ENCODE measurements at regions not wholly inside any gene's neighbourhood (a gene's known extent, or its start where the extent isn't known, plus 50 kb on each side); places are given as distances from the start of the nearest gene placed in this dataset.
"Not testable (repeated sequence)": the region's sequence is repeated elsewhere in the genome, so short reads cannot be mapped to it uniquely, and the experiment has no call there.

GRCh38 chr9:99498979-99499378 lies 276.9 kb downstream of the SEC61B start:
- CTCF ChIA-PET (ENCODE audit: partially characterized antibody); H2AFZ ChIP-seq (ENCODE audit: low read length); H3K23ac ChIP-seq (ENCODE audit: insufficient read length); H3K79me1 ChIP-seq (ENCODE audit: low read depth, low read length); H2BK15ac ChIP-seq (ENCODE audit: low read length); H4K5ac ChIP-seq (ENCODE audit: insufficient read length, low read depth, low read length); H3K14ac ChIP-seq (ENCODE audit: insufficient read length); H3K56ac ChIP-seq (replicated peaks; ENCODE audit: insufficient read length, low read depth, low read length); H4K91ac ChIP-seq (replicated peaks; ENCODE audit: insufficient read length, low read length); H3K4me3 ChIP-seq (ENCODE audit: extremely low read depth in 1 of 4, insufficient read depth in 2 of 4, low read depth in 3 of 4, low read length in 4 of 4); H3K9ac ChIP-seq (replicated peaks in 1 of 4; ENCODE audit: extremely low read depth in 1 of 4, low read depth in 3 of 4, low read length in 3 of 4); H4K20me1 ChIP-seq (replicated peaks in 1 of 2; ENCODE audit: control insufficient read depth in 1 of 2, insufficient read depth in 2 of 2, low read length in 2 of 2); H2BK12ac ChIP-seq (ENCODE audit: low read depth, low read length); H3K79me2 ChIP-seq (ENCODE audit: control insufficient read depth in 1 of 2, insufficient read depth in 2 of 2, low read length in 2 of 2); H2BK120ac ChIP-seq (replicated peaks; ENCODE audit: low read depth, low read length); H3K4me2 ChIP-seq (ENCODE audit: insufficient read depth in 1 of 2, low read depth in 2 of 2, low read length in 2 of 2); H2BK5ac ChIP-seq (ENCODE audit: low read depth, low read length); H3K36me3 ChIP-seq (ENCODE audit: control insufficient read depth in 2 of 4, insufficient read depth in 4 of 4, low read length in 3 of 4); H3K23me2 ChIP-seq (ENCODE audit: low read depth, low read length); H3K4me1 ChIP-seq (replicated peaks in 1 of 4; ENCODE audit: control insufficient read depth in 3 of 4, insufficient read depth in 4 of 4, low read length in 3 of 4); H4K8ac ChIP-seq (ENCODE audit: extremely low read depth, insufficient read depth, low read length); H3K4ac ChIP-seq (replicated peaks; ENCODE audit: insufficient read length, low read depth, low read length); H2AK5ac ChIP-seq (ENCODE audit: low read depth, low read length); H3K27ac ChIP-seq (ENCODE audit: low read depth, low read length); H3K9me3 ChIP-seq (ENCODE audit: insufficient read depth in 2 of 2, low read depth in 1 of 2, low read length in 1 of 2); H2BK20ac ChIP-seq (ENCODE audit: low read length); H3K27me3 ChIP-seq (replicated peaks in 1 of 4; ENCODE audit: control insufficient read depth in 3 of 4, extremely low read depth in 1 of 4, insufficient read depth in 3 of 4, low read length in 3 of 4); FAIRE-seq; POLR2A ChIA-PET (ENCODE audit: partially characterized antibody); H3K18ac ChIP-seq (ENCODE audit: extremely low read depth, low read length): not testable (repeated sequence)
- DNase-seq (ENCODE audit: low read depth in 1 of 2, low spot score in 2 of 2): peak in 1 of 2 experiments; percentile 56
- 26% methylated on average over 13 of the region's 16 CpGs; no CpG with 5 or more reads in 1 of the 2 experiments for WGBS, 2 experiments (ENCODE audit: extremely low coverage in 1 of 2, insufficient coverage in 1 of 2, insufficient read length in 1 of 2, insufficient replicate concordance in 2 of 2, low coverage in 1 of 2, low lambda C conversion rate in 2 of 2, missing lambda C conversion rate in 1 of 2)
